ENCODE measurements at regions not wholly inside any gene's neighbourhood (a gene's known extent, or its start where the extent isn't known, plus 50 kb on each side); places are given as distances from the start of the nearest gene placed in this dataset.

GRCh38 chr4:72951628-72952027, 117.9 kb downstream of the COX18 start:
- WGBS, result 82% methylated on average over 2 of the region's 2 CpGs

More at GRCh38 chr4:72951628-72952027, 117.9 kb downstream of the COX18 start:
- H3K4me1 ChIP-seq (ENCODE audit: control insufficient read depth in 4 of 4, insufficient read depth in 4 of 4, low read length in 3 of 4), result no peaks in the 10 kb centered on the region
- no peak overlapping the region for H3K4me3 ChIP-seq (ENCODE audit: low read depth in 1 of 3, low read length in 3 of 3)
- H3K27me3 ChIP-seq (ENCODE audit: control insufficient read depth in 4 of 4, insufficient read depth in 4 of 4, low read length in 3 of 4), result no peaks in the 10 kb centered on the region
- H3K9me3 ChIP-seq (ENCODE audit: control insufficient read depth in 4 of 4, low read length in 3 of 4), result no peaks in the 10 kb centered on the region
- DNase-seq (ENCODE audit: low spot score), result no peak
- TF ChIP-seq GABPA (IDR thresholded peaks at IDR 0.05 in 1 of 2, conservative IDR thresholded peaks at IDR 0.05 in 1 of 2) (no peak), JUND (IDR thresholded peaks at IDR 0.05) (no peak), YY1 (IDR thresholded peaks at IDR 0.05) (no peak), HNF4G (IDR thresholded peaks at IDR 0.05) (no peak), NR2F2 (IDR thresholded peaks at IDR 0.05) (no peak), ZBTB33 (IDR thresholded peaks at IDR 0.05) (no peak), FOXA2 (IDR thresholded peaks at IDR 0.05) (no peak), SP1 (IDR thresholded peaks at IDR 0.05) (no peak), REST (IDR thresholded peaks at IDR 0.05) (no peak), ATF3 (IDR thresholded peaks at IDR 0.05) (no peak), HNF4A (conservative IDR thresholded peaks at IDR 0.05) (no peak), FOXA1 (IDR thresholded peaks at IDR 0.05) (no peak), RAD21 (IDR thresholded peaks at IDR 0.05) (no peak), RXRA (IDR thresholded peaks at IDR 0.05) (no peak), CTCF (IDR thresholded peaks at IDR 0.05; ENCODE audit: low read depth, low read length, missing input control) (no peak), TAF1 (conservative IDR thresholded peaks at IDR 0.05) (no peak), MAX (IDR thresholded peaks at IDR 0.05) (no peak), EGR1 (IDR thresholded peaks at IDR 0.05; ENCODE audit: low read depth in 2 of 2) (no peak)
- no peaks in the 10 kb centered on the region for H3K36me3 ChIP-seq (ENCODE audit: control insufficient read depth in 4 of 4, insufficient read depth in 3 of 4, low read depth in 1 of 4, low read length in 3 of 4)
- H3K9ac ChIP-seq (ENCODE audit: low read depth in 1 of 2, low read length in 2 of 2), result no peak overlapping the region
- H3K27ac ChIP-seq (ENCODE audit: low read depth in 1 of 2, low read length in 2 of 2), result no peak overlapping the region
